Activated naive CD4-positive, alpha-beta T cell treated with anti-CD3 and anti-CD28 coated beads for 36 hours (primary cell): ENCODE measurements at regions not wholly inside any gene's neighbourhood (a gene's known extent, or its start where the extent isn't known, plus 50 kb on each side); places are given as distances from the start of the nearest gene placed in this dataset.

Experiments
- CTCF ChIA-PET: fragments of 350-600 bp; sonication (Branson Sonifier 250); formaldehyde crosslinking; loops from one replicate; lab custom pipeline; 2021; ENCODE audit warnings: antibody characterized with exemption; lab: Charles Lee
- DNase-seq: peaks from one replicate; pipeline ENCODE4 v3.0.0-alpha.2; 2020
- H3K27ac Mint-ChIP-seq: one replicate; pipeline ENCODE4 v1.8.0; 2021; ENCODE audit warnings: mild to moderate bottlenecking, mixed read lengths
- H3K27me3 Mint-ChIP-seq: one replicate; pipeline ENCODE4 v1.8.0; 2021; ENCODE audit warnings: low read depth, mixed read lengths
- H3K36me3 Mint-ChIP-seq: one replicate; pipeline ENCODE4 v1.8.0; 2021; ENCODE audit warnings: low read depth, mixed read lengths
- H3K4me1 Mint-ChIP-seq: one replicate; pipeline ENCODE4 v1.8.0; 2021; ENCODE audit warnings: low read depth, mixed read lengths
- H3K4me3 Mint-ChIP-seq: one replicate; pipeline ENCODE4 v1.8.0; 2021; ENCODE audit warnings: mild to moderate bottlenecking, moderate library complexity, mixed read lengths
- H3K9me3 Mint-ChIP-seq: one replicate; pipeline ENCODE4 v1.8.0; 2021; ENCODE audit warnings: mixed read lengths
- intact Hi-C: fragments of 100-400 bp; cut with micrococcal nuclease; formaldehyde crosslinking; loops from one replicate; pipeline ENCODE4 v1.15.1; 2023

GRCh38 chr3:70832834-70833205, 520.4 kb upstream of the MDFIC2 start:
- no peak overlapping the region for H3K4me3 Mint-ChIP-seq
- no peaks in the 10 kb centered on the region for H3K27me3 Mint-ChIP-seq
- H3K4me1 Mint-ChIP-seq = no peaks in the 10 kb centered on the region
- intact Hi-C loops = no loop called here
- no peaks in the 10 kb centered on the region for H3K36me3 Mint-ChIP-seq
- H3K27ac Mint-ChIP-seq = no peak overlapping the region
- H3K9me3 Mint-ChIP-seq = no peaks in the 10 kb centered on the region
- DNase-seq = no peak
- CTCF ChIA-PET = no interaction called here

GRCh38 chr3:70832089-70832833, 519.8 kb upstream of the MDFIC2 start:
- no peak overlapping the region for H3K27ac Mint-ChIP-seq
- DNase-seq = no peak
- H3K4me1 Mint-ChIP-seq = no peaks in the 10 kb centered on the region
- no peak overlapping the region for H3K4me3 Mint-ChIP-seq
- CTCF ChIA-PET = no interaction called here
- no peaks in the 10 kb centered on the region for H3K36me3 Mint-ChIP-seq
- intact Hi-C loops = no loop called here
- no peaks in the 10 kb centered on the region for H3K9me3 Mint-ChIP-seq
- H3K27me3 Mint-ChIP-seq = no peaks in the 10 kb centered on the region

- Mint-ChIP-seq H3K27ac (no peak overlapping the region), H3K4me1 (no peaks in the 10 kb centered on the region), H3K9me3 (no peaks in the 10 kb centered on the region), H3K4me3 (no peak overlapping the region), H3K27me3 (no peaks in the 10 kb centered on the region), H3K36me3 (no peaks in the 10 kb centered on the region)
- intact Hi-C loops = no loop called here
- no peak for DNase-seq
- CTCF ChIA-PET = no interaction called here
These were observed 516.7 kb upstream of the MDFIC2 start for GRCh38 chr3:70829092-70829491.

- CTCF ChIA-PET = no interaction called here
- no peak overlapping the region for H3K27ac Mint-ChIP-seq
- DNase-seq = no peak
- no peak overlapping the region for H3K4me3 Mint-ChIP-seq
- intact Hi-C loops = no loop called here
- no peaks in the 10 kb centered on the region for H3K9me3 Mint-ChIP-seq
- H3K36me3 Mint-ChIP-seq = no peaks in the 10 kb centered on the region
- H3K4me1 Mint-ChIP-seq = no peaks in the 10 kb centered on the region
- no peaks in the 10 kb centered on the region for H3K27me3 Mint-ChIP-seq
These were observed 512.3 kb upstream of the MDFIC2 start for GRCh38 chr3:70824773-70825172.

GRCh38 chr3:70824078-70824477, 511.6 kb upstream of the MDFIC2 start:
- intact Hi-C loops = no loop called here
- H3K27ac Mint-ChIP-seq = no peak overlapping the region
- H3K9me3 Mint-ChIP-seq = no peaks in the 10 kb centered on the region
- H3K27me3 Mint-ChIP-seq = no peaks in the 10 kb centered on the region
- H3K4me3 Mint-ChIP-seq = no peak overlapping the region
- H3K4me1 Mint-ChIP-seq = no peaks in the 10 kb centered on the region
- CTCF ChIA-PET = no interaction called here
- DNase-seq = no peak
- no peaks in the 10 kb centered on the region for H3K36me3 Mint-ChIP-seq

- H3K9me3 Mint-ChIP-seq = no peaks in the 10 kb centered on the region
- no peaks in the 10 kb centered on the region for H3K27me3 Mint-ChIP-seq
- CTCF ChIA-PET = no interaction called here
- intact Hi-C loops = no loop called here
- no peak overlapping the region for H3K27ac Mint-ChIP-seq
- no peaks in the 10 kb centered on the region for H3K36me3 Mint-ChIP-seq
- H3K4me3 Mint-ChIP-seq = no peak overlapping the region
- no peaks in the 10 kb centered on the region for H3K4me1 Mint-ChIP-seq
- DNase-seq = no peak
These were observed 511.2 kb upstream of the MDFIC2 start for GRCh38 chr3:70823622-70824021.

GRCh38 chr3:70822669-70823068, 510.2 kb upstream of the MDFIC2 start:
- CTCF ChIA-PET = interaction anchor here (0.8 kb wide), 1 partner anchor 13 kb away, joined by 3 read pairs; no protein-coding TSS in a partner anchor
- no peak overlapping the region for H3K27ac Mint-ChIP-seq
- no peaks in the 10 kb centered on the region for H3K4me1 Mint-ChIP-seq

GRCh38 chr3:70821602-70822001, 509.2 kb upstream of the MDFIC2 start:
- H3K27me3 Mint-ChIP-seq = peaks cover 7% of the 10 kb centered on the region
- H3K27ac Mint-ChIP-seq = no peak overlapping the region
- no peaks in the 10 kb centered on the region for H3K4me1 Mint-ChIP-seq
- no peak overlapping the region for H3K4me3 Mint-ChIP-seq
- no peaks in the 10 kb centered on the region for H3K36me3 Mint-ChIP-seq
- intact Hi-C loops = no loop called here
- CTCF ChIA-PET = no interaction called here
- H3K9me3 Mint-ChIP-seq = peaks cover 2% of the 10 kb centered on the region
- DNase-seq = no peak

More at GRCh38 chr3:70822669-70823068, 510.2 kb upstream of the MDFIC2 start:
- H3K9me3 Mint-ChIP-seq = peaks cover under 1% of the 10 kb centered on the region
- intact Hi-C loops = no loop called here
- H3K4me3 Mint-ChIP-seq = no peak overlapping the region
- DNase-seq = no peak
- peaks cover 6% of the 10 kb centered on the region for H3K27me3 Mint-ChIP-seq
- no peaks in the 10 kb centered on the region for H3K36me3 Mint-ChIP-seq

- Mint-ChIP-seq H3K27ac (no peak overlapping the region), H3K4me3 (no peak overlapping the region), H3K9me3 (peaks cover 2% of the 10 kb centered on the region), H3K4me1 (no peaks in the 10 kb centered on the region), H3K27me3 (peaks cover 7% of the 10 kb centered on the region), H3K36me3 (no peaks in the 10 kb centered on the region)
- no peak for DNase-seq
- intact Hi-C loops = no loop called here
- CTCF ChIA-PET = no interaction called here
These were observed 508.0 kb upstream of the MDFIC2 start for GRCh38 chr3:70820397-70820796.

- no peak overlapping the region for H3K27ac Mint-ChIP-seq
- H3K36me3 Mint-ChIP-seq = no peaks in the 10 kb centered on the region
- H3K9me3 Mint-ChIP-seq = peaks cover 2% of the 10 kb centered on the region
- intact Hi-C loops = no loop called here
- no peak overlapping the region for H3K4me3 Mint-ChIP-seq
- H3K4me1 Mint-ChIP-seq = no peaks in the 10 kb centered on the region
- H3K27me3 Mint-ChIP-seq = peaks cover 10% of the 10 kb centered on the region
- CTCF ChIA-PET = interaction anchor here (0.6 kb wide), 1 partner anchor 1301 kb away, joined by 3 read pairs; no protein-coding TSS in a partner anchor
- no peak for DNase-seq
These were observed 505.7 kb upstream of the MDFIC2 start for GRCh38 chr3:70818145-70818544.

- Mint-ChIP-seq H3K27me3 (peaks cover 10% of the 10 kb centered on the region), H3K9me3 (peaks cover 2% of the 10 kb centered on the region), H3K27ac (no peak overlapping the region), H3K4me1 (no peaks in the 10 kb centered on the region), H3K4me3 (no peak overlapping the region), H3K36me3 (no peaks in the 10 kb centered on the region)
- CTCF ChIA-PET = no interaction called here
- DNase-seq = no peak
- intact Hi-C loops = no loop called here
These were observed 503.9 kb upstream of the MDFIC2 start for GRCh38 chr3:70816346-70816745.

- Mint-ChIP-seq H3K27me3 (peaks cover 10% of the 10 kb centered on the region), H3K9me3 (peaks cover 2% of the 10 kb centered on the region), H3K36me3 (no peaks in the 10 kb centered on the region), H3K4me3 (no peak overlapping the region), H3K4me1 (no peaks in the 10 kb centered on the region), H3K27ac (no peak overlapping the region)
- intact Hi-C loops = no loop called here
- CTCF ChIA-PET = no interaction called here
- DNase-seq = no peak
These were observed 503.4 kb upstream of the MDFIC2 start for GRCh38 chr3:70815817-70816216.

GRCh38 chr3:70813311-70813710, 500.9 kb upstream of the MDFIC2 start:
- H3K4me3 Mint-ChIP-seq = no peak overlapping the region
- H3K9me3 Mint-ChIP-seq = peaks cover 2% of the 10 kb centered on the region
- H3K4me1 Mint-ChIP-seq = no peaks in the 10 kb centered on the region
- DNase-seq = no peak
- H3K36me3 Mint-ChIP-seq = no peaks in the 10 kb centered on the region
- peaks cover 10% of the 10 kb centered on the region for H3K27me3 Mint-ChIP-seq
- no peak overlapping the region for H3K27ac Mint-ChIP-seq
- intact Hi-C loops = no loop called here
- CTCF ChIA-PET = no interaction called here
